Posterior vena cava (tissue), 2 donors: ENCODE measurements at regions not wholly inside any gene's neighbourhood (a gene's known extent, or its start where the extent isn't known, plus 50 kb on each side); places are given as distances from the start of the nearest gene placed in this dataset.

ENCODE experiments used
- DNase-seq: peaks from one replicate; pipeline ENCODE4 v3.0.0-alpha.2; 2020; ENCODE audit warnings: low spot score
- intact Hi-C, 2 donors: fragments of 100-400 bp; cut with DNase I; formaldehyde crosslinking; loops; one replicate each; pipeline versions ENCODE4 v1.14.1 to v1.14.2; 2022 to 2023
- donor health status: DM: yes; HTN: yes; CAD: no.
- donor health status: DM: yes; HTN: yes; CAD: no.

- DNase-seq, result no peak
- intact Hi-C loops, result no loop called here
Measured at GRCh38 chr10:94084344-94084743, 90.6 kb downstream of the PLCE1 start.

DNA sequence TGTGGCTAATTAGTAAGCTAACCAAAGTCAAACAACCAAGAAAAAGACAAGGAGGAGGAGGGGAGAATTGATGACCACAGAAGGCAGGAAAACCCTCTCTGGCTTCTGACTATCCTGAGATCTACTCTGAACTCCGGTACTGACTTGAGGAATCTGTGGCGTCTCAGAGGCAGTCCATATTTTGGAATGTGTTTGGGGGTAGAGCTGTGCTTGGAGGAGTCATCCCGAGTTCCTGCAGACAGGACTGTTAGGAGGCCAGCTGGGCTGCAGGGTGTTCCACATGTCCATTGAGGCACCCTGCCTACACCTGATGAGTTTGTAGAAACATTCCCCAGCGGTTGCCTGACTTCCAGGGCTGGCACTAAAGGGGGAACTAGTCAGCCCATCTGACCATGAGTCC, 91.6 kb downstream of the PLCE1 start:
- intact Hi-C loops, result no loop called here
- DNase-seq, result no peak

DNA sequence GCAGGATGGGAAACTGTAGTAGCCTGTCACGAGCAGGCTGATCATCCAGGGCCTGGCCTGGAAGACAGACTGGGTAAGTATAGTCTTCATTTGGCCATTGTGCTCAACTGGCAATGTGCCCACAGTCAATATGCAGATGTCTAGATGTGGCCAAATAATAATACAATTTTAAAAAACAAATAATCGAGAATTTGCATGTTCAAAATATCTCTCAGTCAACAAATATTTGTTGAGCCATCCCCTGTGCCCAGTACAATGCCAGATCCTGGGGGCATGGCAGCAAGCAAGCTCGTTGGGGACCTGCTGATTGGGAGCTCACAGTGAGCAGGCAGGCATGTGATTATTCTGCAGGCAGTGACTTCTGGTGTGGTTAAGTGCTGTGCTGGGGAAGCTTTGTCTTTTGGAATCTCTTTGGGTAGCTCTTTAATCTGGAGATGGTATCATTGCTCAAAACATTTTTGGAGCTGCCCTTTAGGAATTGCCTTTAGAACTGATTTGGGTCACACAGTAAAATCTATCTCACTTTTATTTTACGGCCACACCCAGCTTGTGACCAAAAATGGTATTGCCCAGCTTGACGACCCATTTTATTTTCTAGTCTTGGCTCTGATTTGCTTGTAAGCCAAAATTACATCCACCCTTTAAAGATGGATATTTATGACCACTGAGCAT, 92.2 kb downstream of the PLCE1 start:
- no peak for DNase-seq
- intact Hi-C loops, result no loop called here

DNA sequence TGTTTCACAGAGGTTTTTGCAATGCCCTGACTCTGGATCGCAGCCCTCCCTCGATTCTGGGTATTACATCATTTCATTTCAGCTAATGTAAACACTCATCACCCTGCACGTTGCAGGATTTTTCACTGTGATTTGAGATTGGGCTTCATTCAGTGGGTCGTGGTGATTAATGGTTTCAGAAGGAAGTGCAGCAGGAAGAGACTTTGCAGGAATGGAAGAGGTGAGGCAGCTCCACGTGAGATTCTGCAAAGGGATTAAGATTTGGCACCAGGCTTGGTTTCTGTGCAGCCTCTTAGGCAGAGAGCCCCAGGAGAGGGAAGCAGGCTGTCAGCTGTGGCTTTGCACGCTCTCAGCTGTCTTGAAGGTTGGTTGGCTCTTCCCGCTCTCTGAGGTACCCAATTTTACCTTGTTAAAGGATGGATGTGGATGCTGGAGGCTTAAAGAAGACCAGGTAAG, 95.2 kb downstream of the PLCE1 start:
- intact Hi-C loops, result no loop called here
- no peak for DNase-seq

- no peak for DNase-seq
- intact Hi-C loops, result no loop called here
Measured at GRCh38 chr10:94091649-94092048, 97.9 kb downstream of the PLCE1 start.

GRCh38 chr10:94092848-94093247, 99.1 kb downstream of the PLCE1 start:
- intact Hi-C loops, result no loop called here
- DNase-seq, result no peak

- DNase-seq, result no peak
- intact Hi-C loops, result no loop called here
Measured at GRCh38 chr10:94093286-94093905, 99.7 kb downstream of the PLCE1 start.

DNA sequence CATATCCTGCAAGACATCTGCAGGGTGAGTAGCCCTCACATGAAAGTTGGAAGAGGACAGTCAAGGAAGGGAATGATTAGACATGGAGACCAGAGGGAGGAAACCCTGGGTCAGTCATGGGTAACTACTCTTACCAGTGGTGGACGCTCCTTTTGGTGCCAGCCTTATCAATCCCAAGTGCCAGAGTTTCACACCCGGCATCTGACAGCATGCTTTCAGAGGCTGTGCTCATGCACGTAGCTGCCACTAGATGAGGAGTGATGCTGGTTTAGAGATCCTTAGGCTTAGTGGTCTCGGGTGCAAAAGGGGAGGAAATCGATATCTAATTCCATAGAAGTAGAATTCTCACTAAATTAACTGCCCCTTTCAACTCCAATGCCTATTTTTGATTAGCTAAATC, 100.8 kb downstream of the PLCE1 start:
- intact Hi-C loops, result no loop called here
- no peak for DNase-seq

- DNase-seq, result no peak
- intact Hi-C loops, result no loop called here
Measured at GRCh38 chr10:94097656-94098055, 103.9 kb downstream of the PLCE1 start.

- intact Hi-C loops, result no loop called here
- no peak for DNase-seq
Measured at GRCh38 chr10:94098896-94099295, 105.2 kb downstream of the PLCE1 start.

DNA sequence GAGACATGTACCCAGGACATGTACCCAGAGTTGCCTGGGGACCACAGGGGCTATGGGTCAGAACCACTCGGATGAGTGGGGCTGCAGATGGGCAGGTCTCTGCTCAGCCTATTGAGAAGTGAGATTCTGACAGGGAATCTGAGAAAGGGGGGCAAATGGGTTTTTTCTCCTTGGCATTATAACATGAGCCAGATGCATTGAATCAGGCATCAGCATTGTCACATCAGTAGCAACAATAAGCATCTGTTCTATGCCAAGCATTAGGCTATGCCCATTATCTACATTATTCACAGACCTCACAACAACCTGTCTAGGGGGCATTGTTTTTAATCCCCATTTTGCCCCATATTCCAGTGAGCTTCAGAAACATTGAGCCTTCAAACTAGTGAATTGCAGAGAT, 108.2 kb downstream of the PLCE1 start:
- DNase-seq, result no peak
- intact Hi-C loops, result no loop called here

GRCh38 chr10:94102436-94102835, 108.7 kb downstream of the PLCE1 start:
- DNase-seq, result no peak
- intact Hi-C loops, result no loop called here

DNA sequence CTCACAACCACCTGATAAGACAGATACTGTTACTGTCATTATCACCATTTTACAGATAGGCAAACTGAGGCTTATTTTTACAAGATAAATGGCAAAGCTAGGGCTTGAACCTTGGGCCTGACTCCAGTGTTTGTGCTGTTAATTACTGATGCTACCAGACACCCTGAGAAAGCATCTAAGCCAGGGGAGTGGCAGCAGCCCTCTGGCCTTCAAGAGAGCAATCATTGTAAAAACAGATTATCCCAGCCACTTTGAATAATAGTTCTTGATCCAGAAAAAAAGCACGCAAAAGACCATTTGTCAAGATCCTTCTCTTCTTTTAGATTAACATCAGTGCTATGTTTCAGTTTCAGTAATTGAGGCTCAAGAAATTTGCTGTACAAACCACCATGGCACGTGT, 109.5 kb downstream of the PLCE1 start:
- intact Hi-C loops, result no loop called here
- DNase-seq, result no peak

GRCh38 chr10:94103801-94104221, 110.1 kb downstream of the PLCE1 start:
- intact Hi-C loops, result no loop called here
- DNase-seq, result no peak

DNA sequence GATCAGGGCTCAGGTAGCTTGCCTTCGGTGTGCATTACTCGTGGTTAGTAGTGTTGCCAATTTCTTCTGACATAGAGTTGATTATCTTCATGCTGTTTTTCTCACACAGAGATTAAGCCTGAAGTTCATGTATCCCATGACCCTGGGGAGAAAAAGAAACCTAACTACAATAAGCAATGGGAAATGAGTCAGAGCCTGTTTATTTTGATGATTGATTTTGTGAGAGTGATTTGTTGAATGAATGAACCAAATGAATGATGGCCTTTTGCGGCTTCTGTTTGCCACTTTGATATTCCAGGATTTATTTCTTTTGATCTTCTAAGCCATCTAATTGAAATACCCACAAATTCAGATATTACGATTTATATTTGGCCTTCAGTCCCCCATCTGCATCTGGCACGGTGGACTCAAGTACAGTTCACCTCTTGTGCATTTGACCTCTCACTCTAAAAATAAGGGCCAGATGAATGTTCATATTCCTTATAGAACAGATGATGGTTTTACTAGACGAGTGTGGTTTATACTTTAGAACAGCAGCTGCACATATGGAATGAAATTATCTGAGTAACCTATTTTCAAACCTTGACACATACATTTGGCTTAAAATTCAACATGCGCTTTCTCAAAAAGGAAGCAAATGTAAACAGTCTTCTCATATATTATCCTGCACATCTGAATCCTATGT, 110.7 kb downstream of the PLCE1 start:
- DNase-seq, result no peak
- intact Hi-C loops, result no loop called here

DNA sequence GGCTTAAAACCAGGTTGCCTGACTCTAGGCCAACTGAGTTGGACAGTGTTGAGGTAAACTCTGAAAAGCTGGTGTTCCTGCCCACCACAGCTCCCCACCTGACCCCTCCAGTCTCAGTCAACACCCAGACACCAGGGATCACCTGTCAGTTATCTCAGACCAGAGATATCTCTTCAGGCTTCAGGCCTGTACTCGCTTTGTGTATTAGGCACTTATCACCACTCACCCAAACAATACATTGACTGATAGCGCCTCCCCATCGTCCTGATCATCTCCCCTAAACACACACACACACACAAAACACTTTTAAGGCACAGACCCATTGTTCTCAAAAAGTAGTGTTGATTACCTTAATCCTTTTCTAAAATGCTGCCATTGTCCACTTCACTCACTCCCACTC, 111.5 kb downstream of the PLCE1 start:
- no peak for DNase-seq
- intact Hi-C loops, result no loop called here

GRCh38 chr10:94107191-94107590, 113.5 kb downstream of the PLCE1 start:
- intact Hi-C loops, result no loop called here
- no peak for DNase-seq

DNA sequence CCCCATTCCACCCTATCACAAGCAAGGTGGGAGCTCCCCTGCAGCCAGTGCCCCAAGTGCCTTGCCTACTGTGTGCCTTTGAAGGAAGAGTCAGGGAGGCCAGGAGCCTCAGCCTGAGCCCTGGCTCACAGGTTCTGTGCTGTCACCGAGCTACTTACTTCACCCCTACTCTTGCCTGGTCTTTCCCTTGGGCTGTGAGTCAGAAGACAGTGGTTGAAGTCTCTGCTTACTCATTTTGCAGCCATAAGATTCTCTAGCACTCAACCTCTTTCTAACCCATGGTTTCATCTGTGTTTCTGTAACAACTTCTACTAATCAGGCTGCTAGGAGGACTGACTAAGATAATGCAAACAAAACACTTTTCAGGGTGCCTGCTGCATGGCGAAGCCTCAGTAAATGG, 114.5 kb downstream of the PLCE1 start:
- no peak for DNase-seq
- intact Hi-C loops, result no loop called here

DNA sequence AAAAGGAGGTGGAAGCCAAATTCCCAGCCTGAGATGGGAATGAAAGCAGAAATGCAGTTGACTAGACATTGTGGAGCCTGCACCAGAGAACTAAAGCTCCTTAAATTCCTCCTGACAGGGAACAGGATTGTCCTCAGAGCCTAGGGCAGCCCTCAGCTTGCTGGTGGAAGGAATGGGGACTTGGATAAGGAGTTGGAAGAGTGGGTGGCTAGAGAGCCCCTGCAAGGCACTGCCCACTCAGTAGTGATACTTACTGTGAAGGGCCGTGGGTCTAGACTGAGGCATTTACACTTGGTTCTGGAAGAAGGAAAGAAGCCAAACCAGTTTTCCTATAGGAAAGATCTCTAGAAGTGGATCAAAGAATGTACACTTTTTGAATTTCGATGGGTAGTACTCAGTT, 117.6 kb downstream of the PLCE1 start:
- intact Hi-C loops, result no loop called here

GRCh38 chr10:94112321-94112720, 118.6 kb downstream of the PLCE1 start:
- intact Hi-C loops, result no loop called here
- no peak for DNase-seq

More for the DNA sequence above, 117.6 kb downstream of the PLCE1 start:
- DNase-seq, result no peak

GRCh38 chr10:94115725-94116124, 122.0 kb downstream of the PLCE1 start:
- intact Hi-C loops, result no loop called here
- no peak for DNase-seq
